ENCODE measurements at regions not wholly inside any gene's neighbourhood (a gene's known extent, or its start where the extent isn't known, plus 50 kb on each side); places are given as distances from the start of the nearest gene placed in this dataset.
"Not testable (repeated sequence)": the region's sequence is repeated elsewhere in the genome, so short reads cannot be mapped to it uniquely, and the experiment has no call there.

- intact Hi-C loops (cut with DNase I), result no loop called here
- DNase-seq (ENCODE audit: low spot score), result peak; percentile 60
These were observed 52.8 kb upstream of the CLDN24 start for GRCh38 chr4:183374950-183375555.

GRCh38 chr4:183376381-183376780 is 54.2 kb upstream of the CLDN24 start:
- intact Hi-C loops (cut with DNase I), result no loop called here
- DNase-seq (ENCODE audit: low spot score), result peak; percentile 49

GRCh38 chr4:183377491-183377890 is 55.3 kb upstream of the CLDN24 start:
- DNase-seq (ENCODE audit: low spot score), result peak; percentile 46
- intact Hi-C loops (cut with DNase I), result no loop called here

- intact Hi-C loops (cut with DNase I), result not testable (repeated sequence)
These were observed 56.1 kb upstream of the CLDN24 start for GRCh38 chr4:183378347-183378746.

GRCh38 chr4:183380901-183381300 is 58.7 kb upstream of the CLDN24 start:
- intact Hi-C loops (cut with DNase I), result no loop called here
- no peak for DNase-seq (ENCODE audit: low spot score)

More at GRCh38 chr4:183378347-183378746, 56.1 kb upstream of the CLDN24 start:
- DNase-seq (ENCODE audit: low spot score), result not testable (repeated sequence)

- peak; percentile 62 for DNase-seq (ENCODE audit: low spot score)
- intact Hi-C loops (cut with DNase I), result no loop called here
These were observed 60.8 kb upstream of the CDKN2AIP start for GRCh38 chr4:183383606-183384005.

- intact Hi-C loops (cut with DNase I), result no loop called here
- no peak for DNase-seq (ENCODE audit: low spot score)
These were observed 59.9 kb upstream of the CDKN2AIP start for GRCh38 chr4:183384516-183384915.

GRCh38 chr4:183384983-183385382 is 59.5 kb upstream of the CDKN2AIP start:
- intact Hi-C loops (cut with DNase I), result no loop called here
- peak; percentile 46 for DNase-seq (ENCODE audit: low spot score)

- peak; percentile 22 for DNase-seq (ENCODE audit: low spot score)
- intact Hi-C loops (cut with DNase I), result no loop called here
These were observed 56.4 kb upstream of the CDKN2AIP start for GRCh38 chr4:183388021-183388420.

GRCh38 chr4:183388777-183389176 is 55.7 kb upstream of the CDKN2AIP start:
- intact Hi-C loops (cut with DNase I), result no loop called here
- no peak for DNase-seq (ENCODE audit: low spot score)

- intact Hi-C loops (cut with DNase I), result no loop called here
- DNase-seq (ENCODE audit: low spot score), result no peak
These were observed 54.1 kb upstream of the CDKN2AIP start for GRCh38 chr4:183390374-183390773.

- DNase-seq (ENCODE audit: low spot score), result no peak
- intact Hi-C loops (cut with DNase I), result no loop called here
These were observed 53.2 kb upstream of the CDKN2AIP start for GRCh38 chr4:183391204-183391603.

GRCh38 chr4:183392377-183392776 is 52.1 kb upstream of the CDKN2AIP start:
- DNase-seq (ENCODE audit: low spot score), result no peak
- intact Hi-C loops (cut with DNase I), result no loop called here

- peak; percentile 20 for DNase-seq (ENCODE audit: low spot score)
- intact Hi-C loops (cut with DNase I), result no loop called here
These were observed 51.0 kb upstream of the CDKN2AIP start for GRCh38 chr4:183393446-183393845.

- peak; percentile 19 for DNase-seq (ENCODE audit: low spot score)
- intact Hi-C loops (cut with DNase I), result no loop called here
These were observed 50.1 kb upstream of the CDKN2AIP start for GRCh38 chr4:183394166-183394951.

Data from cardiac septum (tissue), 1 donor.